Kidney epithelial cell (primary cell): ENCODE measurements at regions not wholly inside any gene's neighbourhood (a gene's known extent, or its start where the extent isn't known, plus 50 kb on each side); places are given as distances from the start of the nearest gene placed in this dataset.

ENCODE experiments used
- DNase-seq: peaks from one replicate; pipeline ENCODE4 v3.0.0-alpha.2; 2010; ENCODE audit warnings: low read depth
- H3K27me3 ChIP-seq: 2 replicates; pipeline ENCODE4 v1.6.0; 2011; ENCODE audit warnings: low read length; ENCODE audit not compliant: control insufficient read depth, insufficient read depth
- H3K36me3 ChIP-seq: 2 replicates; pipeline ENCODE4 v1.5.1; 2011; ENCODE audit warnings: low read length; ENCODE audit not compliant: control insufficient read depth, insufficient read depth
- H3K4me3 ChIP-seq: 2 replicates; pipeline ENCODE4 v1.5.1; 2011; ENCODE audit warnings: low read depth, mild to moderate bottlenecking, control low read depth, low read length
- CTCF ChIP-seq: IDR thresholded peaks from 2 replicates; pipeline ENCODE4 v1.5.1; 2011; ENCODE audit warnings: mild to moderate bottlenecking, moderate library complexity, low read length, control low read depth, inconsistent platforms; ENCODE audit not compliant: insufficient read depth, poor library complexity, severe bottlenecking

- TF ChIP-seq CTCF: no peak
- DNase-seq: no peak
- Histone ChIP-seq H3K36me3 (no peaks in the 10 kb centered on the region), H3K4me3 (no peak overlapping the region), H3K27me3 (no peaks in the 10 kb centered on the region)
Measured at GRCh38 chr3:187827723-187828122, 82.5 kb upstream of the BCL6 start.

GRCh38 chr3:187828579-187829452 lies 83.5 kb upstream of the BCL6 start:
- no peaks in the 10 kb centered on the region for H3K36me3 ChIP-seq
- no peak overlapping the region for H3K4me3 ChIP-seq
- no peak for TF ChIP-seq CTCF
- no peak for DNase-seq
- H3K27me3 ChIP-seq: no peaks in the 10 kb centered on the region

GRCh38 chr3:187830181-187830580 lies 84.9 kb upstream of the BCL6 start:
- no peaks in the 10 kb centered on the region for H3K27me3 ChIP-seq
- DNase-seq: no peak
- no peak overlapping the region for H3K4me3 ChIP-seq
- no peak for TF ChIP-seq CTCF
- no peaks in the 10 kb centered on the region for H3K36me3 ChIP-seq

GRCh38 chr3:187831125-187832051 lies 86.1 kb upstream of the BCL6 start:
- H3K4me3 ChIP-seq: no peak overlapping the region
- no peak for TF ChIP-seq CTCF

GRCh38 chr3:187832202-187832601 lies 86.9 kb upstream of the BCL6 start:
- Histone ChIP-seq H3K36me3 (no peaks in the 10 kb centered on the region), H3K27me3 (no peaks in the 10 kb centered on the region), H3K4me3 (no peak overlapping the region)
- no peak for DNase-seq
- TF ChIP-seq CTCF: no peak

More at GRCh38 chr3:187831125-187832051, 86.1 kb upstream of the BCL6 start:
- H3K36me3 ChIP-seq: no peaks in the 10 kb centered on the region
- no peaks in the 10 kb centered on the region for H3K27me3 ChIP-seq
- DNase-seq: no peak
